Trophoblast cell (in vitro differentiated cells and primary cell): ENCODE measurements at regions not wholly inside any gene's neighbourhood (a gene's known extent, or its start where the extent isn't known, plus 50 kb on each side); places are given as distances from the start of the nearest gene placed in this dataset.

Experiments used
- DNase-seq, 2 donors: peaks; one replicate each; pipeline ENCODE4 v3.0.0-alpha.2; 2016
- H2AFZ ChIP-seq: 2 replicates; pipeline ENCODE4 v1.6.1; 2013; ENCODE audit warnings: low read length, moderate library complexity, mild to moderate bottlenecking; ENCODE audit not compliant: insufficient read depth, poor library complexity
- H2AK5ac ChIP-seq: 2 replicates; pipeline ENCODE4 v1.6.1; 2013; ENCODE audit warnings: mild to moderate bottlenecking, low read length
- H2BK120ac ChIP-seq: 2 replicates; pipeline ENCODE4 v1.6.1; 2013; ENCODE audit warnings: low read length, mild to moderate bottlenecking, moderate library complexity; ENCODE audit not compliant: insufficient read depth, poor library complexity
- H2BK12ac ChIP-seq: 2 replicates; pipeline ENCODE4 v1.6.1; 2013; ENCODE audit warnings: mild to moderate bottlenecking, low read length, moderate library complexity
- H2BK5ac ChIP-seq: 2 replicates; pipeline ENCODE4 v1.6.1; 2013; ENCODE audit warnings: low read length, low read depth, moderate library complexity, mild to moderate bottlenecking; ENCODE audit not compliant: poor library complexity
- H3K14ac ChIP-seq: 2 replicates; pipeline ENCODE4 v1.6.1; 2013; ENCODE audit warnings: mild to moderate bottlenecking, low read length
- H3K18ac ChIP-seq: 2 replicates; pipeline ENCODE4 v1.6.1; 2013; ENCODE audit warnings: mild to moderate bottlenecking, low read length
- H3K23ac ChIP-seq: 2 replicates; pipeline ENCODE4 v1.6.1; 2013; ENCODE audit warnings: low read length
- H3K27ac ChIP-seq: 2 replicates; pipeline ENCODE4 v1.5.1; 2013; ENCODE audit warnings: low read depth, mild to moderate bottlenecking, inconsistent platforms, low read length, moderate library complexity
- H3K27me3 ChIP-seq: 2 replicates; pipeline ENCODE4 v1.6.1; 2013; ENCODE audit warnings: inconsistent platforms, mild to moderate bottlenecking, low read length, moderate library complexity; ENCODE audit not compliant: insufficient read depth
- H3K36me3 ChIP-seq, 2 experiments: 1 replicate in 1 of 2; 2 replicates in 1 of 2; pipeline ENCODE4 v1.6.1; 2013; ENCODE audit warnings: low read length in 2 of 2, mild to moderate bottlenecking in 2 of 2, moderate library complexity in 1 of 2; ENCODE audit not compliant: insufficient read depth in 2 of 2, control insufficient read depth in 1 of 2
- H3K4ac ChIP-seq: 2 replicates; pipeline ENCODE4 v1.6.1; 2013; ENCODE audit warnings: low read depth, mild to moderate bottlenecking, low read length, moderate library complexity
- H3K4me1 ChIP-seq, 2 experiments: 1 replicate in 1 of 2; 2 replicates in 1 of 2; pipeline ENCODE4 v1.6.1; 2013; ENCODE audit warnings: low read length in 2 of 2, mild to moderate bottlenecking in 2 of 2, moderate library complexity in 1 of 2; ENCODE audit not compliant: insufficient read depth in 2 of 2, control insufficient read depth in 1 of 2
- H3K4me2 ChIP-seq: 2 replicates; pipeline ENCODE4 v1.6.1; 2013; ENCODE audit warnings: inconsistent platforms, mild to moderate bottlenecking, low read length, moderate library complexity
- H3K4me3 ChIP-seq: 2 replicates; pipeline ENCODE4 v1.5.1; 2013; ENCODE audit warnings: mild to moderate bottlenecking, low read depth, low read length, inconsistent platforms
- H3K79me1 ChIP-seq: one replicate; pipeline ENCODE4 v1.6.1; 2013; ENCODE audit warnings: low read length
- H3K79me2 ChIP-seq: 2 replicates; pipeline ENCODE4 v1.6.1; 2013; ENCODE audit warnings: low read length, mild to moderate bottlenecking; ENCODE audit not compliant: control insufficient read depth, insufficient read depth, poor library complexity
- H3K9ac ChIP-seq: 2 replicates; pipeline ENCODE4 v1.6.1; 2013; ENCODE audit warnings: mild to moderate bottlenecking, low read length
- H3K9me3 ChIP-seq: 2 replicates; pipeline ENCODE4 v1.6.1; 2013; ENCODE audit warnings: low read depth, mild to moderate bottlenecking, control low read depth, inconsistent platforms, low read length; ENCODE audit not compliant: insufficient read depth
- H4K12ac ChIP-seq: 2 replicates; pipeline ENCODE4 v1.6.1; 2013; ENCODE audit warnings: low read depth, mild to moderate bottlenecking, low read length, moderate library complexity
- H4K8ac ChIP-seq: 2 replicates; pipeline ENCODE4 v1.6.1; 2013; ENCODE audit warnings: low read depth, mild to moderate bottlenecking, low read length, moderate library complexity
- H4K91ac ChIP-seq: one replicate; pipeline ENCODE4 v1.6.1; 2013; ENCODE audit warnings: low read depth, mild to moderate bottlenecking, low read length, moderate library complexity
- WGBS: extraction: QIAGEN DNeasy Blood & Tissue Kit; methylation state at CpG from one replicate; pipeline ENCODE4 v1.1.7; 2013; ENCODE audit warnings: missing lambda C conversion rate; ENCODE audit not compliant: insufficient read length, insufficient coverage; ENCODE audit errors: extremely low coverage; 5-methylcytosine and 5-hydroxymethylcytosine counted together

DNA sequence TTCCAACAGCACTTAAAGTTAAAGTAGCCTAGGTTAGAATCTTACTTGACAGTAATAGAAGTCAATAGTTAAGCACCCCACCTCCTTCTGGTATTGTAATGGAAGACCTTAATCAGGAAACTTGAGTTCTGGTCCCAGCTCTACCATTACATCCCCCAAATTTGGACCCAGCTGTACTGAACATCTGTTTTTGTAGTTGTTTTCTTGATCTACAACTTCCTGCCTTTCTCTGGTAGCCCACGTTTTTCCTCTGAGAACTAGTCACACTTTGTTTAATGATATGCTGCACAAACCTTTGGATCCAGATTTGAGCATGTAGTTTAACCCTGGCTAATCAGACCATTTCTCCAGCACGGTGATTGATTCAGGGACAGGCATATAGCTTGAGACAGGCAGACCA is 505.0 kb downstream of the HS3ST4 start:
- WGBS, result no CpG with 5 or more reads among the region's 2 CpGs
- Histone ChIP-seq H3K79me1 (no peaks in the 10 kb centered on the region), H3K14ac (no peak overlapping the region), H3K4me3 (no peak overlapping the region), H3K27me3 (no peaks in the 10 kb centered on the region), H2BK5ac (no peak overlapping the region), H3K27ac (no peak overlapping the region), H3K9me3 (no peaks in the 10 kb centered on the region), H3K4ac (no peak overlapping the region), H3K18ac (no peak overlapping the region), H3K79me2 (no peaks in the 10 kb centered on the region), H3K36me3 (no peaks in the 10 kb centered on the region), H4K91ac (no peak overlapping the region), H2AK5ac (no peak overlapping the region), H4K12ac (no peak overlapping the region), H3K23ac (no peak overlapping the region), H3K4me2 (no peak overlapping the region), H2BK120ac (no peak overlapping the region), H3K4me1 (peaks cover 0 to 3% of the 10 kb centered on the region in 2 experiments), H2BK12ac (no peak overlapping the region), H4K8ac (no peak overlapping the region), H3K9ac (no peak overlapping the region), H2AFZ (no peak overlapping the region)
- DNase-seq, result no peak

DNA sequence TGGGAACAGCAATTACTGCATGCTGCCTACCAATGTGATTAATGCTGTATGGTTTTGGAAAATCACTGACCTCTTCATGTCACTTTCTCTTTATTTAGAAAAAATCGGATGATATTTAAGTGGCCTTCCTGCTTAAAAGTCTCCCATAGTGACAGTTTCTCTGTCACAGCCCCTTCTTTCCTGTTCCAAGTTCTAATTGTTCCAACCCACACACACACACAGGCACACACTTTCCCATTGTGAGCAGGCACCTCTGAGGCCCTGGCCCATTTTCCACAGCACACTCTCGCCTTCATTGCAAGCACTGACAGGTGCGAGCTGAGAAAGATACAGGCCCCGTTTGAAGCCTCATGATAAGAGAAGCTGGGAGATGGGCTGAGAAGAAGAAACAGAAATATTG is 505.9 kb downstream of the HS3ST4 start:
- Histone ChIP-seq H2BK12ac (no peak overlapping the region), H3K18ac (no peak overlapping the region), H3K14ac (no peak overlapping the region), H2BK5ac (no peak overlapping the region), H2BK120ac (no peak overlapping the region), H3K9me3 (no peaks in the 10 kb centered on the region), H3K79me1 (no peaks in the 10 kb centered on the region), H3K9ac (no peak overlapping the region), H3K27ac (no peak overlapping the region), H3K23ac (no peak overlapping the region), H4K91ac (no peak overlapping the region), H3K4me2 (no peak overlapping the region), H4K12ac (no peak overlapping the region), H2AFZ (no peak overlapping the region), H3K36me3 (no peaks in the 10 kb centered on the region), H4K8ac (no peak overlapping the region), H3K4me3 (no peak overlapping the region), H3K79me2 (no peaks in the 10 kb centered on the region), H2AK5ac (no peak overlapping the region), H3K4me1 (peaks cover 0 to 3% of the 10 kb centered on the region in 2 experiments), H3K27me3 (no peaks in the 10 kb centered on the region), H3K4ac (no peak overlapping the region)
- DNase-seq, result no peak
- WGBS, result no CpG with 5 or more reads among the region's 4 CpGs

DNA sequence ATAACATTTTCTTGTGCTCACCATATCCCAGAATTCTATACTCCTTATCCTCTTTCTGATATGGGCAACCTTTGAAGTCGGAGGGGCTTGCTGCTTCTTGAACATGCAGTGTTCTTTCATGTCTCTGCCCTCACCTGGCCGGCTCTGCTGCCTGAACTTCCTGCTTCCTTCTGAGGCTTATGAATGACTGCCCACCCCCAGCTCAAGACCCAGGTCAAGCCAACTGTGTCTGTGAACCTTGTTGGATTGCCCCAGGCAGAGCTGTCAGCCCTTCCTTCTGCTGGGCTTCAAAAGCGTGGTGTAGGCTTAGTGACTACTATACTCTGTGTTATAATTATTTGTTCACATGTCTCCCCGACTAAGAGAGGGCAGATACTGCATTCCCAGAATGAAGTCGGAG is 506.5 kb downstream of the HS3ST4 start:
- no peak overlapping the region for H3K18ac ChIP-seq
- no peak overlapping the region for H4K12ac ChIP-seq
- peaks cover 0 to 3% of the 10 kb centered on the region in 2 experiments for H3K4me1 ChIP-seq
- DNase-seq, result no peak
- H3K79me2 ChIP-seq, result no peaks in the 10 kb centered on the region
- no peak overlapping the region for H3K4me2 ChIP-seq
- no peaks in the 10 kb centered on the region for H3K27me3 ChIP-seq
- no peak overlapping the region for H2BK5ac ChIP-seq
- H3K4ac ChIP-seq, result no peak overlapping the region
- no peak overlapping the region for H4K8ac ChIP-seq
- H4K91ac ChIP-seq, result no peak overlapping the region
- WGBS, result no CpG with 5 or more reads among the region's 5 CpGs
- no peak overlapping the region for H3K14ac ChIP-seq
- no peak overlapping the region for H3K23ac ChIP-seq
- H3K36me3 ChIP-seq, result no peaks in the 10 kb centered on the region
- H3K9ac ChIP-seq, result no peak overlapping the region
- H3K79me1 ChIP-seq, result no peaks in the 10 kb centered on the region
- no peaks in the 10 kb centered on the region for H3K9me3 ChIP-seq
- no peak overlapping the region for H2BK120ac ChIP-seq
- H3K4me3 ChIP-seq, result no peak overlapping the region
- no peak overlapping the region for H2BK12ac ChIP-seq
- H2AFZ ChIP-seq, result no peak overlapping the region
- no peak overlapping the region for H2AK5ac ChIP-seq
- H3K27ac ChIP-seq, result no peak overlapping the region

DNA sequence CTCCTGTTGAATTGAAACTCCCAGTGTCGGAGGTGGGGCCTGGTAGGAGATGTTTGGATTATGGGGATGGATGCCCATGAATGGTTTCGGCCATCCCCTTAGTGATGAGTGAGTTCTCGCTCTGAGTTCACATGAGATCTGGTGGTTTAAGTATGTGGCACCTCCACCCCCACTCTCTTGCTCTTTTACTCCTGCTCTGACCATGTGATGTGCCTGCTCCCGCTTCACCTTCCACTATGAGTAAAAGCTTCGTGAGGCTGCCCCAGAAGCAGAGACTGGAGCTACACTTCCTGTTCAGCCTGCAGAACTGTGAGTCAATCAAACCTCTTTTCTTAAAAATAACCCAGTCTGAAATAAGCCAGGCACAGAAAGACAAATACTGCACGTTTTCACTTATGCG is 512.4 kb downstream of the HS3ST4 start:
- H3K4ac ChIP-seq, result no peak overlapping the region
- no peak overlapping the region for H2BK120ac ChIP-seq
- H3K18ac ChIP-seq, result no peak overlapping the region
- no peak overlapping the region for H4K91ac ChIP-seq
- no peaks in the 10 kb centered on the region for H3K27me3 ChIP-seq
- H4K12ac ChIP-seq, result no peak overlapping the region
- no peaks in the 10 kb centered on the region for H3K79me1 ChIP-seq
- H3K9me3 ChIP-seq, result no peaks in the 10 kb centered on the region
- no peak overlapping the region for H2AFZ ChIP-seq
- H3K14ac ChIP-seq, result no peak overlapping the region
- no peak overlapping the region for H3K23ac ChIP-seq
- DNase-seq, result no peak
- no peak overlapping the region for H3K4me2 ChIP-seq
- WGBS, result no CpG with 5 or more reads among the region's 7 CpGs
- H3K4me1 ChIP-seq, result no peaks in the 10 kb centered on the region
- no peaks in the 10 kb centered on the region for H3K79me2 ChIP-seq
- H3K27ac ChIP-seq, result no peak overlapping the region
- no peak overlapping the region for H4K8ac ChIP-seq
- no peak overlapping the region for H3K9ac ChIP-seq
- no peak overlapping the region for H2AK5ac ChIP-seq
- H2BK12ac ChIP-seq, result no peak overlapping the region
- H2BK5ac ChIP-seq, result no peak overlapping the region
- no peak overlapping the region for H3K4me3 ChIP-seq
- H3K36me3 ChIP-seq, result no peaks in the 10 kb centered on the region
